ENCODE measurements at regions not wholly inside any gene's neighbourhood (a gene's known extent, or its start where the extent isn't known, plus 50 kb on each side); places are given as distances from the start of the nearest gene placed in this dataset.

DNA sequence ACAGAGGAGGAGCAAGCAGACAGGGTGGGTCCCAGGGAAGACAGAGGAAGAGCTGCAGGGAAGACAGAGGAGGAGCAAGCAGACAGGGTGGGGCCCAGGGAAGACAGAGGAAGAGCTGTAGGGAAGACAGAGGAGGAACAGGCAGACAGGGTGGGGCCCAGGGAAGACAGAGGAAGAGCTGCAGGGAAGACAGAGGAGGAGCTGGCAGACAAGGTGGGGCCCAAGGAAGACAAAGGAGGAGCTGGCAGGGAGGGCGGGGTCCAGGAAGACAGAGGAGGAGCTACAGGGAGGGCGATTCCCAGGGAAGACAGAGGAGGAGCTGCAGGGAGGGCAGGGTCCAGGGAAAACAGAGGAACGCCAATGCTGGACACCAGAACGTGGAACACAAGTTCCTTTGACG lies 66.5 kb downstream of the PLXNA1 start:
- DNase-seq = no peak

DNA sequence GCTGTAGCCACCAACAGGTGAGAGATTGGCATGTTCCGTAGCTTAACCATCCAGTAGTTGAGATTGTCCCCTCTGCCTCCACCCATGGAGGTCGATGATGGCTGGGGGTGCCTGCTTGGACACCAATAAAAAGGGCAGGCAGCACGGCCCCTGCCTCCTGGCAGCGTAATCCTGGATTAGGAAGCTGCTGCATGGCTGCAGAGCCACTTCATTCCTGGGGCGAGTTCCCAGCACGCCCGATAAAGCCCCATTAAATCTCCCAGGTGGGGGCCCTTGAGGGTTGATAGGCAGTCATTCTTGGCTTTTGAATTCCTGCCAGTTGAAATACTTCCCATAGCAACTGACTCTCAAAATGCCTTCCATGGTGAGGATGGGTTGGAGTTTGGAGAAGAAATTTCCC lies 67.8 kb downstream of the PLXNA1 start:
- peak; percentile 42 for DNase-seq

DNA sequence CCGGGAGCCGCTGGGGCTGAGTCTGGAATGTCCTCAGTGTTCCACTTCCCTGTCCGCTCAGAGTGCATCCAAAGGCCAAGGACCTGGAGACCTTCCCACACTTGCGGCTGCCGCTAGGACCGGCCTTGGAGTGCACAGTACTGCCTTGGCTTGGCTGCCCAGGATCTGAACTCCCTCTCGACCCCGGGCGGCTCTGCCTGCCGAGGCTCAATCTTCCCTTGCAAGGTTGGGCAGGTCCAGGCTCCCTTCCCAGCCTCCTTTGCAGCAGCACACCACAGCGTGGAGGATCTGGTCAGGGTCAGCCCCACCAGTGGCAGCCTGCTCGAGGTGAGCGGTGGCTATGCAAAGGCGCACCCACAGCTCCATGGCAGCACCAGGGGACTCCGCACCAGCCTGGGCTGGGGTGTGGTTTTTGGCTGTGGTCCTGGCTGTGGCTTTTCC lies 69.2 kb downstream of the PLXNA1 start:
- no peak for DNase-seq

DNA sequence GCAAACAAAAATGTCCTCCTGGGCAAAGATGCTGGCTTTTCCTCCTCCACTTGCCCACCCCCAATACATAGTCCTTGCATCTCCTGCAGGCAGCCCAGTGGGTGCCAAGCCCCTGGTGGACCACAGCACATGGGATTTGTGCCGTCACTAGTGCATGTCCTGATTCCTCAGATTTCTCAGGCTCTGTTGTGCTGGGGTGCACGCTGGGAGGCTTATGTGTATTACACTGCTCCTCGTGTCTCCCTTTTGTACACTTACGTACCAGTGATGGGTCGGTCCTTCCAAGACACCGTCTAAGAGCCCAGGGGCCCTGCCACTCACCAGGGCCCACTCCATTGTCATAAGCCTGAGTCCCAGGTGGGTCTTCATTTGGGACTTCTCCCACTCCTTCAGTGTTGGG lies 70.1 kb downstream of the PLXNA1 start:
- no peak for DNase-seq

DNA sequence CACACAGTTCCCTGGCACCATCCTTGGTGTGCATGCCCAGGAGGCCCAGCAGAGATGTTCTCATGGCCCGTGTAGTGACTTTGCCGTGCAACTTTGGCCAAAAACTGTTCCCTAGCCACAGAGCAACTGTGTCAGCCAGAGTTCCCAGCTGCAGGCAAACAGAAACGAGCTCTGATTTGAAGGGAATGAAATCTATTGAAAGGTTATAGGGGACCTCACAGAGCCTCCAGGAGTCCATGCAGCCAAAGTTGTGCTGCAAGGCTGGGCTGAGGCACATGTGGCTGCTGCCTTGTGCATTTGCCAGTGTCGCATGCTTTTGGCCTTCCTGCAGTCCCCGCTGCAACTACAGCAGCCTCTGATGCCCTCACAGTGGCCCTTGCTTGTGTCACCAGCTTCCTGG lies 70.5 kb downstream of the PLXNA1 start:
- no peak for DNase-seq

DNA sequence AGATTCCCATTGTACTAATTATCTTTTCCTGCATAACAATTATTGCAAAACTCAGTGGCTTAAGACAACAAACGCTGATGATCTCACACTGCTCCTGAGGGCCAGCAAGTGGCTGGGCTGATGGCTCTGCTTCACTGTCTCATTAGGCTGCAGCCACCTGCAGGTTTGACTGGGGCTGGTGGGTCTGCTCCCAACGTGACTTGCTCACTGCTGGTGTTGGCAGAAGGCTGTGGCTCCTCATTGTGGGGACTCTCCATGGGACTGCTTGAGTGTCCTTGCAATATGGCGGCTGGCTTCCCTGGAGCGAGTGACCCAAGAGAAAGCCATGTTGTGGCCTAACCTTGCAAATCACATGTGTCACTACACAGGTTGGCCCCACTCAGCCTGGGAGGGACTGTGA lies 71.1 kb downstream of the PLXNA1 start:
- DNase-seq = no peak

DNA sequence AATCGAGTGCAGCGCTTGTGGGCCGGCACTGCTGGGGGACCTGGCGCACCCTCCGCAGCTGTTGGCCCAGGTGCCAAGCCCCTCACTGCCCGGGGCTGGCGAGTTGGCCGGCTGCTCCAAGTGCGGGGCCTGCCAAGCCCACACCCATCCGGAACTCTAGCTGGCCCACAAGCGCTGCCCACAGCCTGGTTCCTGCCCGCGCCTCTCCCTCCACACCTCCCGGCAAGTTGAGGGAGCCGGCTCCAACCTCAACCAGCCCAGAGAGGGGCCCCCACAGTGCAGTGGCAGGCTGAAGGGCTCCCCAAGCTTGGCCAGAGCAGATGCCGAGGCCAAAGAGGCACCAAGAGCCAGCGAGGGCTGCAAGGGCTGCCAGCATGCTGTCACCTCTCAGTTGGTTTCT lies 73.4 kb downstream of the PLXNA1 start:
- no peak for DNase-seq

DNA sequence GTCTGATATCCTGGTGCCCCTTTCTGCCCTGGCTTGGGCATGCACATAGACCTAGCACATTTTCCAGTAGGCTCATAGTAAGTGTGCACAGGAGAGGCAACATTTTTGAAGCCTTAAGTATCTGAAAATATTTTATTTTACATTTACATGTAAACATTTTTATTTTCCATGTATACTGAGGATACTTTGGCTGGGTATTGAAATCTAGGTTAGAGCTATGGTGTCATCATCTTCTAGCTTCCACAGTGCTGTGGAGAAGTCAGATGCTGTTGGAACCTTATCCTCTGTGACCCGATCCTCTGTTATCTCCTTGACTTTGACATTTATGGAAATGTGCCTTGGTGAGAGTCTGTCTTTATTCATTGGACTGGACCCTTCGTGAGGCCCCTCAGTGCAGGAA lies 74.1 kb downstream of the PLXNA1 start:
- no peak for DNase-seq

DNA sequence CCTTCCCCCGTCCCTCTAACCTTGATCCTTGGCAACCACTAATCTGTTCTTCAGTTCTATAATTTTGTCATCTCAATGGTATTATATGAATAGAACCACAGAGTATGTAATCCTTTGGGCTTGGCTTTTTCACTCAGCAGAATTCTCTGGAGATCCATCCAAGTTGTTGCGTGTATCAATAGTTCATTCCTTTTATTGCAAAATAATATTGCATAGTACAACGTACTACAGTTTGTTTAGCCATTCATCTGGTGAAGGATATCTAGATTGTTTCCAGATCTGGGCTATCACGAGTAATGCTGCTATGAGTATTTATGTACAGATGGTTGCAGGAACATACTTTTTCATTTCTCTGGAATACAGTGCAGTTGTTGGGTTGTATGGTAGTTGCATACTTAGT lies 76.2 kb downstream of the PLXNA1 start:
- no peak for DNase-seq

DNA sequence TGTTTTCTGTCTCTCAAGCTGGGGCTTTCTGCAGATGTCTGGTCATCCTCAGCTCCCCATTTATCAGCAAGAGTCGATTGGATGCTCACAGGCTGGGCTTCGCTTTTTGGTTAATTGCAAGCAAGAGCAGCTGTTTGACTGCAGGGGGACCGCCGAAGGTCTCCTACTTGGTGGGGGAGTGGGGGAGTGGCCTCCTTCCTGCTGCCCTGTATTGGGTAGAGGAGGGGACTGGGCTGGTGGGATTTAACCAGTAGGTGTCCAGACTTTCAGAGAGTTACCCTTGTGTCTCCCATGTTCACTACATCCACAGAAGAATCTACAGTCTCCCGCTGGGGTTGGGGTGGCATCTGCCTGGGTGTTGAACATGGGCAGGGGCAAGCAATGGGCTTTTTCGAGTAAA lies 78.7 kb downstream of the PLXNA1 start:
- DNase-seq = no peak

DNA sequence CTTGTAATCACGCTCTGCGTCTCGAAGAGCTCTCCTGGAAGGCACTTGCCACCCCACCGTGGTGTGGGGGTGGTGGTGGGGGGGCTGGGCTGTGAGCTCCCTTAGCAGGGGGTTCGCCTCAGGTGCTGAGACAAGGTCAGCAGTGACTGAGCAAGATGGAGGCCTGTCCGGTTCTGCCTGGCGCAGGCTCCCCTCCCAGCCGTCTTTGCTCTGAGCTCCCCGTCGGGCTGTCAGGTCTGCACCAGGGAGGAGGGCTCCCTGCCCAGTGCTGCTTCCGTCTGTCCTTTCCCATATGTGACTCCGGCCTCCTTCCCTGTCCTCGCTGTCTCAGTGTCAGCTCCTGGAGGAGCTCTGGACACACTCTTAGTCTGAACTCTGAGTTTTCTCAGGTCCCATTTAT lies 80.0 kb downstream of the PLXNA1 start:
- no peak for DNase-seq

DNA sequence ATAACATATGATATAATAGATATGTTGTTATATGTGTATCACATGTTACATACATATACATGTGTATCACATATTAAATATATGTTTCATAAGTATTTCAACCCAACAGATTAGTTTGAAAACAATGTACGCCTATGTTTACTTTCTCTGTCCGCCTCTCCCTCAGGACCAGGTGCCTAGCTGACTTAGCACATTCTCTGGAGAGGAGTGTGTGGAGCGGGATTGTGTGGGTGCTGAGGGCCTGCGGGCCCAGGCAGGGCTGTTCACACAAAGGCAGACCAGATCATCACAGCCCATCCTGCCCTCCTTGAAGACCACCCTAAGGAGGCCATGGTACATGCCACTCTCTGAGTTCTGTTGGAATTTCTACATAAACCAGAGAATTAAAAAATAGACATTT lies 81.0 kb downstream of the PLXNA1 start:
- DNase-seq = no peak

DNA sequence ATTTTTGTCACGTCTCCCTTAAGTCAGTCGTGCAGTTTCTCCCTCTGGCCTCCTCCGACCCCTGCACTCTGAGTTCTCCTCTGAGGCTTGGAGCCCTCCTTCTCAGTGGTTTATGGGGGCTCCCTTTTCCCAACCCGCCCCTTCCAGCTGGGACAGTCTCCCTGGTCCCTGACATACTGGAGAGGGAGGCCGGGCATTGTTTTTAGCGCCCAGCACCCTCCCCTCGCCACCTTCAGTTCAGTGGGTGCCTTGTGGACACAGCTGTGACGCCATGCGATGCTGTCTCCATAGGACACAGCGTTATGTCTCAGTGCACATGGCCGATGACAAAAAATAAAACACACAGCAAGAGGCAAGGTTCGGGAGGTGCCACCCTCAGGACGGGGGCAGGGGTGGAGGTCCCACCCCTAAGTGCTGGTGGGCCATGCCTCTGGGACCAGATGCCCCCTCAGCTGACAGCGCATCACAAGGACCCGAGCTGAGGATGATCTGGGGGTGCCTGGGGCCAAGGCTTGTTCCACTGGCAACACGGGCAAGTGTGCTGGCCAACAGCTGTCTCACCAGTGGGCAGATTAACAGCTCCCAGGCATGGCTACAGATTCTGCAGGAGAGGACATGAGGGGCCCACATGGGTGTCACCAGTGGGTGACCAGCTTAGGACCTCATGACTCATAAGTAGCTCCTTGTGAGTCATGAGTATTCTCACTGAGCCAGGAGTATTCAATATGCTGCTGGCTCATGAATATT lies 81.6 kb downstream of the PLXNA1 start:
- no peak for DNase-seq

DNA sequence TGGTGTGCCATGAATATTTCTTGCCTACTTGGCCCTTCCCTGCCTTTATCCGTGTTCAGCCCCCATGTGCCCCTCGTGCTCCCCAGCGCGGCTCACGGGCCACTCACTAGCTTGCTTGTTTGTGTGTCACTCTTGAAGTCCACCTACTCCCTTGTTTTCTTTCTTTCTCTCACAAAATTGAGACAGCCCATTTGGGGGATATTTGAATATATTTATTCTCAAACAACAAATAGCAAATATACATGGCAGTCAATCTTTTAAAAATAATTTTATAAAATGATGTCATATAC lies 82.2 kb downstream of the PLXNA1 start:
- no peak for DNase-seq

DNA sequence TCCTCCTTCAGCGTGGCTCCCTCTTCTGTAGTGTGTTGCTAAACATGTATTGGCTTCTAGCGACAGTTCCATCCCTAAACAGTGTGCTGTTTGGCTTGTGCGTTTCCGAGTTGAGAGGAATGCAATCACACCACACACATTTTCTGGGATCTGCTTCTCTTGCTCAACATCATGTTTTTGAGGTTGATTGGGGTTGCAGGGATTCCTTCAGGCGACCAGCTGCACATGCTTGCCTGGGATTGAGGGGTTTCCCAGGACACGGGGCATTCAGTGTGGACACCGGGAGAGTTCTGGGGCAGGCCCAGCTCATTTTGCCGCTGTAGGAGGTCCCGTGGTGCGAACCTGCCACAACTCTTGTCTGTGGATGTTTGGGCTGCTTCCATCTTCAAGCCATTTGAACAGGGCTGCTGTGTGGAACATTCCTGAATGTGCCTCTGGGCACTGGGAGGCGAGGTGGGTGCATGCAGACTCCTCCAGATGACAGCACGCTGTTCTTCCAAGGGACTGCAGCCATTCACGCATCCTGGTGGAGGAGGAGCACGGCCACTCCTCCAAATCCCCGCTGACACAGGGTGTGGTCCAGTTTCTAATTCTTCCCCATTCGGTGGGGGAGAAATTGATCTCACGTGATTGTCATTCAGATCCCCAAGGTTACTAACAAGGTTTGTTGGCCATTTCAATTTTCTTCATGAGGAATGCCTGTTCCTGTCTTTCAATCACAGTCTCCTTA lies 82.8 kb downstream of the PLXNA1 start:
- DNase-seq = no peak

DNA sequence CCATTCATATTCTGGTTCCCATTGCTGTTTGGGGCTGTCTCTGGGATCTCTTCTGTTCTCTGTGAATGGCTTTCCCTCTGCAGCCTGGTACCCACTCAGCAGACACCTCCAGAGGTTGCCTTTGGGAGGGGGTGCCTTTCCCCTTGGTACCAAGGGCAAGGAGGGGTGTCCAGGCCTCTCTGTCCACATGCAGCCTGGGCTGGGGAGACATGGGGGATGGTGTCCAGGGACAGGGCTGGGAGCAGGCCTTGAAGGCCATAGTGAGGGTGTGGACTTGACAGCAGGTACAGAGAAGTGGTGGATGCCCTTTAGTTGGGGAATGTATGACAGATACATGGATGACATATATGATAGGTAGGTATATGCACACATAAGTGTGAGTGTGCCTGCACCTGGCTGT lies 83.7 kb downstream of the PLXNA1 start:
- DNase-seq = no peak

DNA sequence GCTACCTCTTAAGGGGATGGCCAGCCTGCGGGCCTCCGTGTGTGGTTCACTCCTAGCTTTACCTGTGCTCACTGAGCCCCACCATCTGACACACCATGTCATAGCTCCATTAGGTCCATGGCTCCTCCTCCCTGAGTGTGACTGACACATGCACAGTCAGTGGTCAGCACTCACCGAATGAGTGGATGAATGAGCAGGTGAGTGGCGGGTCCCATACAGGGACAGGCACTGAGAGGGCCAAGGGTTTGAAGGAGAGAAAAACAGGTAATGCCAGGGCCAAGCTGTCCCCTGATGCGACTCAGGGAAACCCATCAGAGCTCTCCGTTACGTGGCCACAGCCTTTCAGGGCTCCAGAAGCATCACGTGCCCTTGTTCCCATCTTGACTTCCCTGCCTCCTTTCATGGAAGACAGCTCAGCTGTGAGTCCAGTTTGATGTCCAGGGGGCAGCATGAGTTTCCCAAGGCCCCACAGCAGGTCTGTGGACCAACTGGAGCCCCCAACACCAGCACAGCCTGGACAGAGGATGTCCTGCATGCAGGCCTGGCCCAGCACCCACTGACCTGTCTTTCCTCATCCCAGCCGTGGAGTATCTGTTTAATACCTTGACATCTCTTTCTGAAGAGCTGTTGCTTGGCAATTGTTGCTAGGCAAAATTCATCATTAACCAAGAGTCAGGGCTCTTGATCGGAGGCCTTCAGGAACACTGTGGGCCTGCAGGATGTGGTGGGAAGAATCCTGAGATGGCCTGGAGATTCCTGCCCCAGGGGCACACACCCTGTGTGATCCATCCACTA lies 84.4 kb downstream of the PLXNA1 start:
- no peak for DNase-seq

DNA sequence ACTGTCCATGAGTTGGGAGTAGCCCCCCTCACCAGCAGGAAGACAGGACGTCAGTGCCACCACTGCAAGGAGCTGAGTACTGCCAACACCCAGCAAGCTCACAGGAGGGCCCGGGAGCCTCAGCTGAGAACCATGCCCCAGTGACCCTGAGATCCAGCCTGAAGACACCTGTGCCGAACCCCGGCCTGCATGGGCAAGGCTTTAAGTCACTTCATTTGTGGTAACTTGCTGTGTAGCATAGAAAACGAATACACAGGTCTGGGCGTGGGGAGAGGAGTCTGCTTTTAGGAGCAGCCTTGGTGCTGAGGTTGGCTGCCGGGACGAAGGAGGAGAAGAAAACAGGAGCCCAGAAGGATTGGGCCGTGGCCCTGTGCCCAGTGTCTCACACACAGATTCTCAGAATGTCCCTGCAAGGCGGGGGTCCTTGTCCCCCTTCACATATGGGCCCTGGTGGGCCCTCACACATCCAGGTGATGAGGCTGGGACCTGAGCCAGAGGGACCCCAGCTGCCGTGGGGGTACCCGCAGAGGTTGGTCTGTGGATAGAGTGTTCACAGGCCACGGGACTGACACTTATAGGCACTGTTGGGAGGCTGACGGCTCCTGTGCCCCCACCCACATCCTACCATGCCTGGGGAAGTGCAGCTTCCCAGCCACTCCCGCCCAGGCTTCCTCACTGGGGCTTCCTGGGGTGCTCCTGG lies 85.3 kb downstream of the PLXNA1 start:
- DNase-seq = no peak

DNA sequence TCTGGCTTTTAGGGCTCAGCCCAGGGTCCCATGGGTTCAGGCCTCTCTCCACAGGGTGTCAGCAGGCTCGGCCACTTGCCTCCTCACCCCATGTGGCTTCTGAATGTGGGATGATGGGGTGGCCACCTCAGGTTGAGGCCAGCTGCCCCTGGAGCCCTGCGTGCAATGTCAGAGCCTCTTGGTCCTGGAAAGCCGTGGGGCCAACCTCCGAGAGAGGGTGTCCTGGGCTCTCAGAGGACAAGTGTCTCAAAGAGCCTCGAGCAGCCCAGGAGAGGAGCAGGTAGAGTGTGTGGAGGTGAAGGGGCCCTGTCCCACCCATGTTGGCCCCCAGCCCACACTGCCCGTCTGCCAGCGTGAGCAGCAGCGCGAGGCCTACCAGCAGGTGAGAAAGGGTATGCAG lies 86.0 kb downstream of the PLXNA1 start:
- no peak for DNase-seq

DNA sequence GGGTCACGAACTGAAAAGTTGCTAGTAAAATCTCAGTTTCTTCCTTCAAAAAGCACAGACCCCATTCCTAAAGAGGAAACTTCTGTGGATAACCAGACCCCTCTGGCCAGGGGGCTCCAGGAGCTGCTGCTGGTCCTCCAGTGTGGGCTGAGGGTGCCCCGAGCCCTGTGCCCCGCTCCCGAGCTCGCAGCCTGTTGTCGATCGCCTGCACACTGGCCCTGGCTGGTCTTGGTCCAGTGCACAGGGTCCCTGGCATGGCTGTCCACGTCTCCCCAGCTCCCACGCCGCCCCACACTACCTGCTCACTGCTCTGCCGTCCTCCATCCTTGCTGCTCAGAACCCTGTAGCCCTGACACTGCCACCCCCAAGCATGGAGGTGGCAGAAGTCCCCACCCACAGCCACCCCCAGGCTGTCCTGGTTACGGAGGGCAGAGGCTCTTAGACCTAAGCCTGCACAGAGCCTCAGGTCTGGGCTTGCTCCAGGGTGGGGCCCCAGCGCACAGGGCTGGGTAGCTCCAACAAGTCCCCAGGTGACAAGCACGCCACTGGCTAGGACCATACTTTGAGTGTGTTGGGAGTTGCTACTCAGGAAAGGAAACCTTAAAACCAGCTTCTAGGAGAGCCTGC lies 87.0 kb downstream of the PLXNA1 start:
- DNase-seq = no peak

DNA sequence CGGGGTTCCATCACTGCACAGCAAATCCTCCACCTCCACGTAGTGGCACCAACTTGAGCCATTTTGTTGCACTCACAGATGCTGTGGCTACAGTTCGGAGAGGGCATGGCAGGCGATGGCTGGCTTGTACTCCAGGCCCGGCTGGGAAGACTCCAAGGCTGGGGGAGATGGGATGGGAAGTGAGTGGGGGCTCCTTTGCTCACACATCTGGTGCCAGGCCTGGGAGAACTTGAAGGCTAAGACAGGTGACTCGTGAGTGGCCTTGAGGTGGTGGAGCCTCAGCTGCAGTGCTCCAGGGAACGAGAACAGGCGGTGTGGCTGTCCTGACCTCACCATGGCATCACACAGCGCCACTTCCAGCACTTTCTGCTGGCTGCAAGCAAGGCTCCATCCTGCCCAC lies 87.9 kb downstream of the PLXNA1 start:
- DNase-seq = no peak

DNA sequence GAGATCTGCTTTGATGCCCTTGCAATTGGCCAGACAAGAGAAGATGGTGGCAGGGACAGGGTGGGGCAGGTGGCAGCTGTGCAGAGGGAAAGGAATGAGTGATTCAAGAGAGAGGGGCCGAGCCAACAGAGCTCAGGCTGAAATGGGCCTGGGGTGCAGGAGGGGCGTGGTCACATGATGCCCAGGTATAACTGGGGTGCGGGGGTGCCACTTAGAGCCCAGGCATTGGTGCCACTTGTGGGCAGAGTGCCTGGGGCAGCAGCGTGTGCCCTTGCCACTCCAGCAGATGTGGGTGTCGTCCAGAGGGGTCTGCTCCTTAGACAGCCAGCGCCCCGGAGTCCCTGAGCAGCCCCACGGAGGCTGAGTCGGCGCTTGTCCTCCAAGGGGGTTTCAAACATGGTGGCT lies 88.7 kb downstream of the PLXNA1 start:
- no peak for DNase-seq

DNA sequence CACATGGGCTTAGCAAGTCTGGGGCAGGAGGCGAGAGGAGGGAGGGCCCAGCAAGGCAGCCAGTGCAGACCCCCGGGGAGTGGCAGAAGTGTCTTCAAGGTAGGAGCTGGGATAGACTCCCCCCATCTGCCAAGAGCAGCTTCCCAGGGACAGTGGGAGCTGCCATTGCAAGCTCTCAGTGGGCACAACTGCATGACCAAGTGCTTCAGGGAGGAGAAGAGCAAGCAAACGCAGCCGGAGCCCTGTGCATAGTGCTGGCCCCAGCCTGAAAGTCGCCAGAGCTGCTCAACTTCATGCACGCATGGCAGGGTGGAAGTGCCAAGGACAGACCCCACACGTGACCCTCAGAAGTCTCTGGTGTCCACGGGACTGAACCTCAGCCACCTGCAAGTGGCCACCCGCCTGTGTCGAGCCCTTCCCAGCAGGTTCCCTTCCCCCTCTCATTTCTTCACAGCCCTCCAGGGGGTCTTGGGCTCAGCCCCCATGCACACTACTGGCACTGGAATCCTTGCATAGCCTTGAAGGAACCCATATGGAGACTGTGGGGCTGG lies 89.4 kb downstream of the PLXNA1 start:
- no peak for DNase-seq

Data from NCI-H1105 treated with DMSO at 0.1 percent for 48 hours (cell line).